HG02840 (cell line): ENCODE measurements at regions not wholly inside any gene's neighbourhood (a gene's known extent, or its start where the extent isn't known, plus 50 kb on each side); places are given as distances from the start of the nearest gene placed in this dataset.
"Not testable (repeated sequence)": the region's sequence is repeated elsewhere in the genome, so short reads cannot be mapped to it uniquely, and the experiment has no call there.

Experiments used
- ATAC-seq: cut with Tn5 transposase; IDR thresholded peaks from one replicate; pipeline ENCODE4 v1.9.1; 2021; ENCODE audit warnings: mild to moderate bottlenecking, moderate library complexity, moderate number of reproducible peaks; ENCODE audit not compliant: unreplicated experiment, low FRiP score

- no peak for ATAC-seq
These were observed 195.5 kb upstream of the FBXL4 start for GRCh38 chr6:99143108-99143861.

DNA sequence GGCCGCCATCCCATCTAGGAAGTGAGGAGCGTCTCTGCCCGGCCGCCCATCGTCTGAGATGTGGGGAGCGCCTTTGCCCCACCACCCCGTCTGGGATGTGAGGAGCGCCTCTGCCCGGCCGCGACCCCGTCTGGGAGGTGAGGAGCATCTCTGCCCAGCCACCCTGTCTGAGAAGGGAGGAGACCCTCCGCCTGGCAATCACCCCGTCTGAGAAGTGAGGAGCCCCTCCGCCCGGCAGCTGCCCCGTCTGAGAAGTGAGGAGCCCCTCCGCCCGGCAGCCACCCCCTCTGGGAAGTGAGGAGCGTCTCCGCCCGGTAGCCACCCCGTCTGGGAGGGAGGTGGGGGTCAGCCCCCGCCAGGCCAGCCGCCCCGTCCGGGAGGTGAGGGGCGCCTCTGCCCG is 194.2 kb upstream of the FBXL4 start:
- ATAC-seq: not testable (repeated sequence)

DNA sequence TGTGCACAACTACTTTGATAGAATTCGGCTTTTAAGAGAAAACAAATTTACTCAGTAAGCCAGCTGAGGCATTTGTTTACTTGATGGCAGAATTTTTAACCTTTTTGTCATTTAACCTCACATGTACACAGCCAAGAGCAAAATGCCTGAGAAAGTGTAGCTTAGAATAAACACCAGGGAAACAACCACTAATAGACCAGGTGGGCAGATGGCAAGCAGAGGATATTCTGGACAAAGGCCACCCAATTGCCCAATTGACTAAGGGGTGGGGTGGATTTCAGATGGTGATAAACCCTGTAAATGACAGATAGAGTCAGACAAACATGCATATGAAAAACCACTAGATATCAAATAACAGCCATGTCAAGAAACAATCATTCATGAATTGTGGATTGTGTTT is 190.7 kb upstream of the FBXL4 start:
- ATAC-seq: no peak

DNA sequence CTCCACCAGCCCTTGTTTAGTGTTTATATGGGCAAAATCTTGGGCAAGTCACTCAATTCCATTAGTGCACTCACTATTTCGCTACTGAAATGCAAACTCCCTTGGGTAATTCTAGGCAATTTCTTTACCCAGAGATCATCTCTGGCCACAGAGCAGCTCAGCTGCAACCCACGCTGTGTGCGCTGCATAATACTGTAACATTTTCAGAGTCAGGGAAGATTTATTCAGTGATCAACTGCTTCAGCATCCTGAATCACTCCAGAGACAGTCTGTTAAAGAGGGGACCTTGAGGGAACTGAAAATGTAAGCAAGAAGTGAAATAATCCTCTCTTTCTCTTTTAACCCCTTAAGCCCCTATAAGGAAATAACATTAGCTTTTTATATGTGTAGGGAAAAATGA is 189.6 kb upstream of the FBXL4 start:
- ATAC-seq: no peak

DNA sequence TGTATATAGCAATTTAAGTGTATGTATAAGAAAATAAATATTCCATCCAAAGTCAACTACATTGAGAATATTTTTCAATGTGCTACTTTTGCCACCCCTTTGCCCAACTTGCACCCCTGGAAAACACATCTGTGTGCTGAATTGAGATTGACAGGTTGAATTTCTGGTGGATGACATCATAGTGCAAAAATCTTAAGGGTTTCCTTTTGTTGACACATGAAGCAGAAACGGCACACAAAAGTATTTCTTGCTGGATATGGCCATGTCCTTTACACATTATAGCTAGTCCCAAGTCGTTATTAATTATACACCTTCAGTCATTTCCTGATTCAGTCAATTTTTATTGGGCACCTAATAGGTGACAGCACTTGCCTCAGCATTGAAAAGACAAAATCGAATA is 188.7 kb upstream of the FBXL4 start:
- no peak for ATAC-seq

GRCh38 chr6:99132026-99132635 is 184.4 kb upstream of the FBXL4 start:
- ATAC-seq: no peak

DNA sequence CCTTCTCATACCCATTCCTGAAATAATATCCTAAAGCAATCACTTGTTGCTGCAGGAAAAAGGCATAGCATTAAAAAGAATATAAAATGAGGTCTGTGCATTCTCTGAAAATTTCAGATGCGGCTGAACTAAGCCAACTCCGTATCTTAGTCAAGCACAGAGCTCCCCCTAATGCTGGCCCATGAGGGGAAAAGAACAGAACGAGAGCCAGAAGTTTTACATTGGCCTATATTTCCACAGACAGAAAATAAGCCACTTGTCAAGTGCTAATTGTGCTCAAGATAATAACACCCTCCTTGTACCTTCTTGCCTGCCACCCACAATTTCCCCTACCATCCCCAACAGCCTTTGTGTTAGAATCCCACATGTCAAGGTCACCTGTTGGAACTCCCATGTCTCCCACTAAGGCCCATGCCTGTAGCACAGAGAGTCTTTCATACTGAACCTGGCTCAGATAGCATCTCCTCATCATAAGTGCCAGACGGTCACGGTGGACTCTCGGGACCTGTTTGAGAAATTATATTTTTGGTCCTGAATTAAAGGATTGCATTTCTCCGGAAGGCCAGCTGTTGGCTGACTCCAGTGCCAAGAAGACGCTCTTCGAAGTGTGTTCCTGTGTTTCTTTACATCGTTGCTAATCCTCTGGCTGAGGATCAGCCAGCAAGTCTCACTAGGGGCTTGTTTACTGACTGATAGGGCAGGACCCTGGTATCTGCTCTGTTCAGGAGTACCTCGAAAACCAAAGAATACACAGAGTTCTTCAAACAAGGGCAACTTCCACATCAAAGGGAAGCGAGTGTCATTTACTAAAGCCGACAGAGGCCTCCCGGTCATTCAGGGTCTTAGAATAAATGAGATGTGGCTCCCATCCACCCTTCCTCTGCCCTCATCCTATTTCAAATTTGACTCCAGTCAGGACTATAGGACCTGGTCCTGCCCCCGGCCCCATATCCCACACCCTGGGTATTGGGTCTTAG is 183.4 kb upstream of the FBXL4 start:
- no peak for ATAC-seq

GRCh38 chr6:99129835-99130234 is 182.1 kb upstream of the FBXL4 start:
- no peak for ATAC-seq

GRCh38 chr6:99121748-99122147 is 174.0 kb upstream of the FBXL4 start:
- no peak for ATAC-seq

GRCh38 chr6:99120641-99121040 is 172.9 kb upstream of the FBXL4 start:
- ATAC-seq: no peak

GRCh38 chr6:99119109-99120031 is 171.6 kb upstream of the FBXL4 start:
- ATAC-seq: no peak

- no peak for ATAC-seq
These were observed 167.1 kb upstream of the FBXL4 start for GRCh38 chr6:99114769-99115406.

DNA sequence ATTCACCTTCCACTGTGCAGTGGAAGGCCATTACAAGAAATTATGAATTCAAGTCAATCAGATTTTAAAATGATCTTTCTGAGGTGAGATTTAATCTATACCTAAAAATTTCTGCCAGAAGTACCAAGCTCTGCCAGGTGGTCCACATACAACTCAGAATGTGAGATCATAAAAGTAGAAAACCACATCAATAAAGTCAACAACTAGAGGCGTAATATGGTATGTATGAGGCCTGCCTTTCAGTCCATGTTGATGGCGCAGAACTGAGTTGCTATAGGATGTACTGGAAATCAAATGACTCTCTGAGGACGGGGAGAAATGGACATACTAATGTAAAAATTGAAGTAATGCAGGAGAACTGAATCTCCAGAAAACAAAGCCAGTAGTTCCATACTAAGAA is 163.8 kb upstream of the FBXL4 start:
- no peak for ATAC-seq

- no peak for ATAC-seq
These were observed 162.3 kb upstream of the FBXL4 start for GRCh38 chr6:99110029-99110428.

- ATAC-seq: no peak
These were observed 156.5 kb upstream of the FBXL4 start for GRCh38 chr6:99104218-99104617.

DNA sequence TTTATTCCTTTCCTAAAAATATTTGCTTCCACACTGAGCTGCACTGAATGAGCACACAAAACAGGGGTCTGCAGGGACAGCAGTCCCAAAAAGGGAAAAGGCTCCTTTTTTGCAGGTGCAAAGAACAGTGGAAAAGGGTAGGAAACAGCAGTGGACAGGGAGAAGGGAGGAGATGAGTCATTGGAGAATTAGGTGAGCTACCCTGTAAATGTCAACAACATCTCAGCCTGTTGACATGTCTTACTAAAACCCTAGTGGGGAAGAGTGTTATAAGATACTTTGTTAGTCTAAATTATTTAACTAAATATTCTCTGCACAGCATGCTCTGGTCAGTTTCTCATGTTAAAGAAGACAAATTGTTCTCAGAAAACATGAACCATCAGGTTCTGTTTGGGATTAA is 151.5 kb upstream of the FBXL4 start:
- ATAC-seq: no peak

DNA sequence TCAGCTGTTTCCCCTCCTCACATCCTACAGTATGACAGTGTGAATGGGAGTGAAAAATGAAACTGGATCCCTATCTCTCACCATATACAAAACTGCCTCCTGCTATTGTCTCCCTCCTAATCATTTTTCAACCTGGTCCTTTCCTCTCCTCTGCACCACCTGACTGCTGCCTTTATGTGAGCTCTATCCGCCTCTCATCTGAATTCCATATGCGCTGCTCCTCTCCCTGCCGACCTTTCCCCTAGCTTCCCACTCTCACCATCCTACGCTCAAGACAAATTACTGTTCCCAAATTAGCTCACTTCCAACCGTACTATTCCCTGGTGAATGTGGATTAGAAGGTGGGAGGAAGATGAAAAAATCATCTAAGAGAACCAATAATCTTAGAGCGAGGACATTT is 148.4 kb upstream of the FBXL4 start:
- no peak for ATAC-seq

GRCh38 chr6:99093456-99094190 is 145.9 kb upstream of the FBXL4 start:
- no peak for ATAC-seq

DNA sequence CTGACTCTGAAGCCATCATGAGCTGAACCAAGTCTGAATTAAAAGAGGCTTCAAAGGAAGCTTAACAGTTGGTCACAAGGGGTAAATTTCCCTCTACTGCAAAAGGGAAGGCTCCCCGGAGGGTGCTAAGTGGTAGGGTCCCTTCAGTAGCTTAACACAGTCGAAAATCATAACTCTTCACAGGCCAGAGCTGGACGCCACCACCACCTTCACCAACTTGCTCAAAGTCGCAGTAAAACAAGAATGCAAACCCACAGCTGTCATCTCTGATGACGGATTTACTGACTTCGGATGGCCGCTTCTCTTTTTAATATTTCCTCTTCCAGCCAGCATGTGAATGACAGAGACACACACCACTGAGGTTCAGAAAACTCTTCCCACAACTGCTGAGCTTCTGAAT is 144.7 kb upstream of the FBXL4 start:
- no peak for ATAC-seq
